CD4-positive, alpha-beta T cell (primary cell): ENCODE measurements at regions not wholly inside any gene's neighbourhood (a gene's known extent, or its start where the extent isn't known, plus 50 kb on each side); places are given as distances from the start of the nearest gene placed in this dataset.

Source experiments
- ATAC-seq: fragments of 200-7000 bp; cut with Tn5 transposase; one replicate; pipeline ENCODE4 v1.10.0; 2022; ENCODE audit warnings: mild to moderate bottlenecking; ENCODE audit not compliant: poor library complexity
- CTCF ChIA-PET: fragments of 350-600 bp; sonication (Branson Sonifier 250); formaldehyde crosslinking; loops from one replicate; lab custom pipeline; 2021; ENCODE audit warnings: antibody characterized with exemption, inconsistent platforms; lab: Charles Lee
- POLR2A ChIA-PET: fragments of 350-600 bp; sonication (Branson Sonifier 250); formaldehyde crosslinking; loops from one replicate; lab custom pipeline; 2021; ENCODE audit warnings: antibody characterized with exemption, inconsistent platforms; lab: Charles Lee
- DNase-seq, 14 experiments: peaks; one replicate each; pipeline ENCODE4 v3.0.0-alpha.2; 2013 to 2020; ENCODE audit warnings: mixed read lengths in 2 of 14
- H3K27ac ChIP-seq, 2 donors: one replicate each; pipeline versions ENCODE4 v1.5.1 to v1.7.0; 2013; ENCODE audit warnings: low read length in 2 of 2, low read depth in 1 of 2, mild to moderate bottlenecking in 1 of 2
- H3K27me3 ChIP-seq, 2 experiments: 1 replicate in 1 of 2; 2 replicates in 1 of 2; pipeline versions ENCODE4 v1.6.1 to v1.7.0; 2013; ENCODE audit warnings: low read length in 2 of 2, control low read depth in 1 of 2, mild to moderate bottlenecking in 1 of 2, moderate library complexity in 1 of 2; ENCODE audit not compliant: insufficient read depth in 2 of 2, control insufficient read depth in 1 of 2
- H3K36me3 ChIP-seq: one replicate; pipeline ENCODE4 v1.6.1; 2013; ENCODE audit warnings: low read length, control low read depth; ENCODE audit not compliant: insufficient read depth
- H3K4me1 ChIP-seq: one replicate; pipeline ENCODE4 v1.6.1; 2013; ENCODE audit warnings: low read length, control low read depth; ENCODE audit not compliant: insufficient read depth
- H3K4me3 ChIP-seq: one replicate; pipeline ENCODE4 v1.5.1; 2013; ENCODE audit warnings: mild to moderate bottlenecking, low read length, moderate library complexity
- H3K9me3 ChIP-seq, 2 experiments: 1 replicate in 1 of 2; 2 replicates in 1 of 2; pipeline versions ENCODE4 v1.6.1 to v1.7.0; 2013; ENCODE audit warnings: low read length in 2 of 2, mild to moderate bottlenecking in 2 of 2, control low read depth in 1 of 2, moderate library complexity in 1 of 2; ENCODE audit not compliant: control insufficient read depth in 1 of 2, insufficient read depth in 1 of 2
- H3K27ac Mint-ChIP-seq: one replicate; pipeline ENCODE4 v1.8.0; 2020; ENCODE audit warnings: mixed read lengths
- H3K27me3 Mint-ChIP-seq: one replicate; pipeline ENCODE4 v1.8.0; 2021; ENCODE audit warnings: mixed read lengths
- H3K36me3 Mint-ChIP-seq: one replicate; pipeline ENCODE4 v1.8.0; 2021; ENCODE audit warnings: low read depth, mixed read lengths
- H3K4me1 Mint-ChIP-seq: one replicate; pipeline ENCODE4 v1.8.0; 2021; ENCODE audit warnings: low read depth, mixed read lengths
- H3K4me3 Mint-ChIP-seq: one replicate; pipeline ENCODE4 v1.8.0; 2020; ENCODE audit warnings: mild to moderate bottlenecking, mixed read lengths
- H3K9me3 Mint-ChIP-seq: one replicate; pipeline ENCODE4 v1.8.0; 2020; ENCODE audit warnings: mixed read lengths
- intact Hi-C, 2 experiments: fragments of 100-400 bp; cut with DNase I in 1 of 2; cut with micrococcal nuclease in 1 of 2; formaldehyde crosslinking; loops; one replicate each; pipeline versions ENCODE4 v1.15.1 to v1.9.0; 2023 to 2025; cut with DNase I, micrococcal nuclease
- TF ChIP-seq, protein P1 (sequence below): fragments of 200-600 bp; IDR thresholded peaks from one replicate; pipeline ENCODE4 v1.8.0; 2022; ENCODE audit warnings: antibody characterized with exemption, mild to moderate bottlenecking

GRCh38 chr4:64584125-64584524, 174.9 kb upstream of the TECRL start:
- Histone ChIP-seq H3K4me1 (no peaks in the 10 kb centered on the region), H3K4me3 (no peak overlapping the region), H3K27me3 (no peaks in the 10 kb centered on the region), H3K36me3 (no peaks in the 10 kb centered on the region), H3K9me3 (no peaks in the 10 kb centered on the region), H3K27ac (no peak overlapping the region)
- DNase-seq (no peak), ATAC-seq (no peak)
- POLR2A ChIA-PET = no interaction called here
- intact Hi-C loops = no loop called here
- Mint-ChIP-seq H3K4me1 (no peaks in the 10 kb centered on the region), H3K27me3 (no peaks in the 10 kb centered on the region), H3K9me3 (peaks cover under 1% of the 10 kb centered on the region), H3K4me3 (no peak overlapping the region), H3K36me3 (no peaks in the 10 kb centered on the region), H3K27ac (no peak overlapping the region)
- CTCF ChIA-PET = no interaction called here
- TF ChIP-seq, protein P1, sequence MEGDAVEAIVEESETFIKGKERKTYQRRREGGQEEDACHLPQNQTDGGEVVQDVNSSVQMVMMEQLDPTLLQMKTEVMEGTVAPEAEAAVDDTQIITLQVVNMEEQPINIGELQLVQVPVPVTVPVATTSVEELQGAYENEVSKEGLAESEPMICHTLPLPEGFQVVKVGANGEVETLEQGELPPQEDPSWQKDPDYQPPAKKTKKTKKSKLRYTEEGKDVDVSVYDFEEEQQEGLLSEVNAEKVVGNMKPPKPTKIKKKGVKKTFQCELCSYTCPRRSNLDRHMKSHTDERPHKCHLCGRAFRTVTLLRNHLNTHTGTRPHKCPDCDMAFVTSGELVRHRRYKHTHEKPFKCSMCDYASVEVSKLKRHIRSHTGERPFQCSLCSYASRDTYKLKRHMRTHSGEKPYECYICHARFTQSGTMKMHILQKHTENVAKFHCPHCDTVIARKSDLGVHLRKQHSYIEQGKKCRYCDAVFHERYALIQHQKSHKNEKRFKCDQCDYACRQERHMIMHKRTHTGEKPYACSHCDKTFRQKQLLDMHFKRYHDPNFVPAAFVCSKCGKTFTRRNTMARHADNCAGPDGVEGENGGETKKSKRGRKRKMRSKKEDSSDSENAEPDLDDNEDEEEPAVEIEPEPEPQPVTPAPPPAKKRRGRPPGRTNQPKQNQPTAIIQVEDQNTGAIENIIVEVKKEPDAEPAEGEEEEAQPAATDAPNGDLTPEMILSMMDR = no peak

GRCh38 chr4:64582492-64582891, 173.2 kb upstream of the TECRL start:
- H3K27me3 Mint-ChIP-seq = no peaks in the 10 kb centered on the region
- DNase-seq = no peak
- ChIA-PET CTCF (no interaction called here), POLR2A (no interaction called here)
- Histone ChIP-seq H3K36me3 (no peaks in the 10 kb centered on the region), H3K4me1 (no peaks in the 10 kb centered on the region), H3K9me3 (no peaks in the 10 kb centered on the region), H3K27ac (no peak overlapping the region), H3K4me3 (no peak overlapping the region), H3K27me3 (no peaks in the 10 kb centered on the region)
- TF ChIP-seq, protein P1 = no peak
- H3K4me3 Mint-ChIP-seq = no peak overlapping the region
- intact Hi-C loops = no loop called here
- H3K36me3 Mint-ChIP-seq = no peaks in the 10 kb centered on the region
- H3K4me1 Mint-ChIP-seq = no peaks in the 10 kb centered on the region
- H3K9me3 Mint-ChIP-seq = no peaks in the 10 kb centered on the region
- ATAC-seq = no peak
- H3K27ac Mint-ChIP-seq = no peak overlapping the region

DNA sequence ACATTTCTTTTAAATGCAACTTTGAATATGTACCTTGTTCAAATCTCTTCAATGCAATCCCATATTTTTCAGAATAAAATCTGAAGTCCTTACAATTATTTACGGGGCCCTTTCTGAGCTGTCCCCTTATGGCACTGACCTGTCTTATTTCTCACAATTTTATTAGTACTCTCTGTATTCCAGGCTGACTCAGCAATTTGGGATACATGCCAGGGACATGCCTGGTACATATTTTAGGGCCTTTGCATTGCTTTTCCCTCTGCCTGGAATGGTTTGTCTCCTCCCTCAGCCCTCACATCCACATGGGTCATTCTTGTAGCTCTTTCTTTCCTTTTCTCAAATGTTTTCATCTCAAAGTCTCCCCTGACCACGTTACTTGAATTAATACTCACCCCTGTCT, 172.2 kb upstream of the TECRL start:
- Histone ChIP-seq H3K4me1 (no peaks in the 10 kb centered on the region), H3K27ac (no peak overlapping the region), H3K36me3 (no peaks in the 10 kb centered on the region), H3K27me3 (no peaks in the 10 kb centered on the region), H3K4me3 (no peak overlapping the region), H3K9me3 (no peaks in the 10 kb centered on the region)
- CTCF ChIA-PET = no interaction called here
- Mint-ChIP-seq H3K27me3 (no peaks in the 10 kb centered on the region), H3K27ac (no peak overlapping the region), H3K9me3 (no peaks in the 10 kb centered on the region), H3K4me1 (no peaks in the 10 kb centered on the region), H3K36me3 (no peaks in the 10 kb centered on the region), H3K4me3 (no peak overlapping the region)
- DNase-seq (no peak), ATAC-seq (no peak)
- POLR2A ChIA-PET = no interaction called here
- intact Hi-C loops = no loop called here
- TF ChIP-seq, protein P1 = no peak
